Stomach (tissue), 8 donors: ENCODE measurements at regions not wholly inside any gene's neighbourhood (a gene's known extent, or its start where the extent isn't known, plus 50 kb on each side); places are given as distances from the start of the nearest gene placed in this dataset.

Experiments used
- DNase-seq, 2 donors: peaks; one replicate each; pipeline versions ENCODE4 v3.0.0 to v3.0.0-alpha.2; 2013 to 2019
- H3K27ac ChIP-seq, 5 donors: fragments of 200-600 bp in 4 of 5; sonication (generic) in 4 of 5; one replicate each; pipeline ENCODE4 v1.5.1; 2013 to 2019; ENCODE audit warnings: mild to moderate bottlenecking in 1 of 5, moderate library complexity in 1 of 5
- H3K27me3 ChIP-seq, 3 donors: fragments of 200-600 bp; sonication (generic); one replicate each; pipeline ENCODE4 v1.5.1; 2017 to 2019; ENCODE audit warnings: mixed run types in 1 of 3
- H3K36me3 ChIP-seq, 4 donors: fragments of 200-600 bp; sonication (generic); 1 replicate in 3 of 4; 2 replicates in 1 of 4; pipeline ENCODE4 v1.5.1; 2016 to 2019
- H3K4me1 ChIP-seq, 4 donors: fragments of 200-600 bp; sonication (generic); one replicate each; pipeline ENCODE4 v1.5.1; 2016 to 2019
- H3K4me3 ChIP-seq, 4 donors: fragments of 200-600 bp; sonication (generic) in 3 of 4; one replicate each; pipeline ENCODE4 v1.5.1; 2016 to 2019; ENCODE audit warnings: mild to moderate bottlenecking in 1 of 4
- H3K9me3 ChIP-seq, 4 donors: fragments of 200-600 bp; sonication (generic); one replicate each; pipeline ENCODE4 v1.5.1; 2016 to 2019
- CTCF ChIP-seq, 7 experiments: fragments of 450-650 bp in 4 of 7; fragments of 200-600 bp in 3 of 7; sonication (generic) in 3 of 7; IDR thresholded peaks; one replicate each; pipeline ENCODE4 v1.5.1; 2016 to 2019; ENCODE audit warnings: antibody characterized with exemption in 7 of 7, control low read depth in 2 of 7, mild to moderate bottlenecking in 1 of 7
- EP300 ChIP-seq: sonication (generic); formaldehyde crosslinking; IDR thresholded peaks from one replicate; pipeline ENCODE4 v1.6.1; 2017; ENCODE audit warnings: antibody characterized with exemption
- POLR2A ChIP-seq, 4 donors: fragments of 450-650 bp; IDR thresholded peaks; one replicate each; pipeline ENCODE4 v1.6.1; 2016; ENCODE audit warnings: antibody characterized with exemption in 4 of 4, control low read depth in 2 of 4, mild to moderate bottlenecking in 1 of 4, moderate library complexity in 1 of 4
- POLR2AphosphoS5 ChIP-seq, 3 donors: sonication (generic); formaldehyde crosslinking; IDR thresholded peaks; one replicate each; pipeline ENCODE4 v1.6.1; 2016; ENCODE audit warnings: antibody characterized with exemption in 3 of 3
- WGBS, 5 donors: extraction: QIAGEN DNeasy Blood & Tissue Kit in 3 of 5; methylation state at CpG; one replicate each; pipeline versions ENCODE4 v1.1.5 to v1.1.7; 2013 to 2018; 5-methylcytosine and 5-hydroxymethylcytosine counted together
- intact Hi-C: fragments of 100-400 bp; cut with DNase I; formaldehyde crosslinking; loops from one replicate; pipeline ENCODE4 v1.15.1; 2023; ENCODE audit warnings: low total_unique reads
- donor health status: healthy with polysubstance abuse.
- donor health status: Bipolar disorder and iron deficiency.
- donor health status: healthy.

DNA sequence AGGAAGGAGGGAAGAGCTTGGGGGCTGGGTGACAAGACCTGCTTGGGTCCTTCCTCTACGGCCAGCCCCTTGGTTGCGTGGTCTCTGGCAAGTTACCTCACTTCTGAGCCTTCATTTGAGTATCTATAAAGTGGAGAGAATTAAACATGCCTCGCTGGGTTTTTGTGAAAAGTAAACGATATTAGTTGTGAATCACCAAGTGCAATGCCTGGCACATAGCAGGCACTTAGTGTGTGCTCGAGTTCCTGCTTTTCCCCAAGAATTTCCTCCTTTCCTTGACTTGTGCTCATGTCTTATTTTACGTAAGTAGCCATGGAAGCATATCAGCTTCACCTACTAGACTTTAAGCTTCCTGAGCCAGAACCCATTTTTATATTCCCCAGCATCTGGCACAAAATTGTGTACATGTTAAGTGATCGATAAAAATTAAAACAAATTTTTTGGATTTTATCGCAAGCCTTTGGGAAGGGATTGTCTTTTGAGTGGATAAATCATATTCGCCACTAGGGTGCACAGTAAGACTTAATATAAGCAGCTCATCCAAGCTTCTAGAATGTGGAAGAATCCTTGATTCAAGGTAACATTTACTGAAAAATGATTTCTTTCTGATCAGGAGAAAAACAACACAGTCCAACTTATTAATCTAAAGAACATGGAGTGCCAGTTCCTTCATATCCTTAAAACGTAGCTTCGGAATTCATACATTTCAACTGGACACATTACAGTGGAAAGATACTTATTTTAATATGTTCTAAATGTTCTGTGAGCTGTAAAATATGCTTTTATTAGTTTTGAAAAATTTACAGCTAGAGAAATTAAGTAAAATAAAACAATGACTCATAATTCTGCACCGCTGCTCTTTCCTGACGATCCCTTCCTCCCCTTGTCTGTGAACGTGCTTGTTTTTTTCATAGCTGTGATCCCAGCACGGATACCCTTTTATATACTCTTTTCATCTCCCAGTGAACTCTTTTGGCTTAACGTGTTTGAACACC is 62.0 kb downstream of the SLC25A47 start:
- no peak overlapping the region for H3K27ac ChIP-seq
- H3K36me3 ChIP-seq: peaks cover 0 to 26% (median 20%) of the 10 kb centered on the region in 4 donors
- H3K27me3 ChIP-seq: no peaks in the 10 kb centered on the region
- peaks cover 13 to 47% (median 32%) of the 10 kb centered on the region in 4 donors for H3K4me1 ChIP-seq
- no peaks in the 10 kb centered on the region for H3K9me3 ChIP-seq
- peak in 5 of 7 experiments; percentile 20 to 46 (median 36) for TF ChIP-seq CTCF (IDR thresholded peaks at IDR 0.05)
- TF ChIP-seq EP300: no peak
- WGBS, 5 donors: 67 to 72% (median 68%) methylated on average over 16 of the region's 16 CpGs
- intact Hi-C loops: loop anchor here (10.0 kb wide), 1 partner anchor 260 kb away; no protein-coding TSS in a partner anchor
- DNase-seq: peak in 1 of 2 donors; percentile 74
- H3K4me3 ChIP-seq: no peak overlapping the region

- intact Hi-C loops: loop anchor here (10.0 kb wide), 1 partner anchor 259 kb away; no protein-coding TSS in a partner anchor
- DNase-seq: no peak
- no peak overlapping the region for H3K27ac ChIP-seq
- no peak overlapping the region for H3K4me3 ChIP-seq
- no peaks in the 10 kb centered on the region for H3K27me3 ChIP-seq
- 40 to 66% (median 54%) methylated on average over 2 of the region's 2 CpGs for WGBS, 5 donors
- peaks cover 0 to 22% (median 17%) of the 10 kb centered on the region in 4 donors for H3K36me3 ChIP-seq
- H3K9me3 ChIP-seq: no peaks in the 10 kb centered on the region
- peaks cover 13 to 57% (median 38%) of the 10 kb centered on the region in 4 donors for H3K4me1 ChIP-seq
- TF ChIP-seq POLR2A (IDR thresholded peaks at IDR 0.05) (no peak), EP300 (no peak), POLR2AphosphoS5 (IDR thresholded peaks at IDR 0.05) (no peak), CTCF (IDR thresholded peaks at IDR 0.05) (no peak)
Measured at GRCh38 chr14:100386121-100386520, 63.0 kb downstream of the SLC25A47 start.

- Histone ChIP-seq H3K36me3 (peaks cover 0 to 15% (median 10%) of the 10 kb centered on the region in 4 donors), H3K27me3 (no peaks in the 10 kb centered on the region), H3K27ac (no peak overlapping the region), H3K9me3 (no peaks in the 10 kb centered on the region), H3K4me1 (peaks cover 13 to 58% (median 39%) of the 10 kb centered on the region in 4 donors), H3K4me3 (no peak overlapping the region)
- no peak for DNase-seq
- 71 to 90% (median 83%) methylated on average over 2 of the region's 2 CpGs for WGBS, 5 donors
- TF ChIP-seq EP300 (no peak), CTCF (IDR thresholded peaks at IDR 0.05) (no peak), POLR2A (IDR thresholded peaks at IDR 0.05) (no peak), POLR2AphosphoS5 (IDR thresholded peaks at IDR 0.05) (no peak)
- intact Hi-C loops: loop anchor here (10.0 kb wide), 1 partner anchor 258 kb away; no protein-coding TSS in a partner anchor
Measured at GRCh38 chr14:100386846-100387245, 63.7 kb downstream of the SLC25A47 start.

DNA sequence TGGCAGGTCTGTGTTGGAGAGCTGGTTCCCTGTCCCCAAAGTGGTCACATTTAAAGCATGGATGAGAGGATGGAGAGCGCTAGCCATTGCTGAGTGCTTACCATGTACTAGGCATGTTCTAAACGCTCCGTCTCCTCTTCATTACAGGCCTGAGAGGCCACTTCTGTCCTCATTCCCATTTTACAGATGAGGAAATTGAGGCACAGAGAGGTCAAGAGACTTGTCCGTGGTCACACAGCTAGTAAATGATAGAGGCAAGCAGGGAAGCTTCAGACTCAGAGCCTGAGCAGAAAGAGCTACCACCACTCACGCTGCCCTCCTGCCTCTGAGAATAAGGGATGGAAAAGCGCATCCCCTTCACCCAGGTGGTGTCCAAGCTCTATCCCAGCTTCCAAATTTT is 64.3 kb downstream of the SLC25A47 start:
- Histone ChIP-seq H3K4me1 (peaks cover 13 to 62% (median 40%) of the 10 kb centered on the region in 4 donors), H3K4me3 (no peak overlapping the region), H3K27ac (no peak overlapping the region), H3K36me3 (peaks cover 0 to 9% (median 4%) of the 10 kb centered on the region in 4 donors), H3K27me3 (no peaks in the 10 kb centered on the region), H3K9me3 (no peaks in the 10 kb centered on the region)
- DNase-seq: no peak
- no peak for TF ChIP-seq POLR2AphosphoS5 (IDR thresholded peaks at IDR 0.05)
- no peak for TF ChIP-seq CTCF (IDR thresholded peaks at IDR 0.05)
- no peak for TF ChIP-seq POLR2A (IDR thresholded peaks at IDR 0.05)
- TF ChIP-seq EP300: no peak
- intact Hi-C loops: loop anchor here (10.0 kb wide), 1 partner anchor 257 kb away; no protein-coding TSS in a partner anchor
- WGBS, 5 donors: 86 to 96% (median 88%) methylated on average over 6 of the region's 6 CpGs
